Esophagus muscularis mucosa (tissue), 4 donors: ENCODE measurements at regions not wholly inside any gene's neighbourhood (a gene's known extent, or its start where the extent isn't known, plus 50 kb on each side); places are given as distances from the start of the nearest gene placed in this dataset.

Experiments
- DNase-seq: peaks from one replicate; pipeline ENCODE4 v3.0.0-alpha.2; 2017; ENCODE audit errors: extremely low spot score
- H3K27ac ChIP-seq, 4 donors: fragments of 200-600 bp; sonication (generic); replicated peaks in 1 of 4; 1 replicate in 3 of 4; 2 replicates in 1 of 4; pipeline ENCODE4 v1.5.1; 2016 to 2019; ENCODE audit warnings: mild to moderate bottlenecking in 1 of 4
- H3K27me3 ChIP-seq, 4 donors: fragments of 200-600 bp; sonication (generic); one replicate each; pipeline versions ENCODE4 v1.5.1 to v1.6.0; 2016 to 2019
- H3K36me3 ChIP-seq, 4 donors: fragments of 200-600 bp; sonication (generic); one replicate each; pipeline ENCODE4 v1.5.1; 2016 to 2019
- H3K4me1 ChIP-seq, 4 donors: fragments of 200-600 bp; sonication (generic); one replicate each; pipeline ENCODE4 v1.5.1; 2016 to 2019
- H3K4me3 ChIP-seq, 4 donors: fragments of 200-600 bp; sonication (generic); 1 replicate in 2 of 4; 2 replicates in 2 of 4; pipeline ENCODE4 v1.5.1; 2016 to 2019; ENCODE audit warnings: mild to moderate bottlenecking in 4 of 4, moderate library complexity in 1 of 4
- H3K9me3 ChIP-seq, 4 donors: fragments of 200-600 bp; sonication (generic); 1 replicate in 3 of 4; 2 replicates in 1 of 4; pipeline ENCODE4 v1.5.1; 2016 to 2019
- CTCF ChIP-seq, 3 experiments: fragments of 200-600 bp in 2 of 3; fragments of 450-650 bp in 1 of 3; sonication (generic) in 2 of 3; IDR thresholded peaks; one replicate each; pipeline ENCODE4 v1.5.1; 2017 to 2019; ENCODE audit warnings: antibody characterized with exemption in 3 of 3, mild to moderate bottlenecking in 2 of 3, moderate library complexity in 1 of 3
- EP300 ChIP-seq: sonication (generic); formaldehyde crosslinking; IDR thresholded peaks from one replicate; pipeline ENCODE4 v1.6.1; 2017; ENCODE audit warnings: antibody characterized with exemption
- POLR2A ChIP-seq: fragments of 450-650 bp; IDR thresholded peaks from one replicate; pipeline ENCODE4 v1.6.1; 2017; ENCODE audit warnings: antibody characterized with exemption, moderate library complexity, mild to moderate bottlenecking, low read depth
- POLR2AphosphoS5 ChIP-seq, 2 donors: sonication (generic); formaldehyde crosslinking; IDR thresholded peaks; one replicate each; pipeline ENCODE4 v1.6.1; 2017; ENCODE audit warnings: antibody characterized with exemption in 2 of 2
- WGBS: methylation state at CpG from one replicate; pipeline ENCODE4 v1.1.5; 2018; 5-methylcytosine and 5-hydroxymethylcytosine counted together
- intact Hi-C: fragments of 100-400 bp; cut with DNase I; formaldehyde crosslinking; loops from one replicate; pipeline ENCODE4 v1.15.1; 2023

- intact Hi-C loops = no loop called here
- WGBS = 93% methylated on average over 6 of the region's 6 CpGs
- peaks cover 0 to 9% (median 4%) of the 10 kb centered on the region in 4 donors for H3K4me1 ChIP-seq
- TF ChIP-seq CTCF (IDR thresholded peaks at IDR 0.05) = no peak
- TF ChIP-seq POLR2A = no peak
- no peak for TF ChIP-seq POLR2AphosphoS5 (IDR thresholded peaks at IDR 0.05)
- TF ChIP-seq EP300 = no peak
- no peaks in the 10 kb centered on the region for H3K9me3 ChIP-seq
- H3K27ac ChIP-seq = no peak overlapping the region
- H3K36me3 ChIP-seq = no peaks in the 10 kb centered on the region
- H3K4me3 ChIP-seq = no peak overlapping the region
- H3K27me3 ChIP-seq = no peaks in the 10 kb centered on the region
- DNase-seq = no peak
Measured at GRCh38 chr12:115208098-115208497, 524.1 kb upstream of the TBX3 start.

- TF ChIP-seq CTCF (IDR thresholded peaks at IDR 0.05) = no peak
- TF ChIP-seq POLR2AphosphoS5 (IDR thresholded peaks at IDR 0.05) = no peak
- TF ChIP-seq EP300 = no peak
- TF ChIP-seq POLR2A = no peak
- Histone ChIP-seq H3K27ac (no peak overlapping the region), H3K36me3 (no peaks in the 10 kb centered on the region), H3K4me3 (no peak overlapping the region), H3K9me3 (no peaks in the 10 kb centered on the region), H3K4me1 (peaks cover 0 to 6% (median 0%) of the 10 kb centered on the region in 4 donors), H3K27me3 (no peaks in the 10 kb centered on the region)
- 87% methylated on average over 6 of the region's 6 CpGs for WGBS
- no peak for DNase-seq
- intact Hi-C loops = no loop called here
Measured at GRCh38 chr12:115207216-115207915, 523.4 kb upstream of the TBX3 start.

DNA sequence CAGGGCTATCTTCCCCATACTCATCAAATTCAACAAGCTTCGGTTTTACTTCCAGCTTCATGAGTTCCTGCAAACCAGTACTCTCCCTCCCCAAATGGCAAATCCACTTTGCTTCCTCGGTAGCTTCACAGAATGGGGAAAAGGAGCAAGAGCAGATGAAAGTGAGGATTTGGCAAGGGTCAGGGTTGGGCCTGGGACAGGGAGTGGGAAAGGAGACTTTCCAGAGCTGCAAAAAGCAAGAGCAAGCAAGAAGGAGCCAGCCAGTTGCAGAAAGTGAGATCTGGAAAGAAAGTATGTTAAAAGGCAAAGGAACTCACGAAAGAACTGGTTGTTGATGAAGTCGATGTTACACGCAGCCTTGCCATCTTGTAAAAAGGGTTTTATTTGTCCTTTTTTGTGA is 522.8 kb upstream of the TBX3 start:
- Histone ChIP-seq H3K27me3 (no peaks in the 10 kb centered on the region), H3K36me3 (no peaks in the 10 kb centered on the region), H3K27ac (no peak overlapping the region), H3K4me3 (no peak overlapping the region), H3K9me3 (no peaks in the 10 kb centered on the region), H3K4me1 (peaks cover 0 to 6% (median 0%) of the 10 kb centered on the region in 4 donors)
- DNase-seq = no peak
- TF ChIP-seq EP300 (no peak), POLR2AphosphoS5 (IDR thresholded peaks at IDR 0.05) (no peak), POLR2A (no peak), CTCF (IDR thresholded peaks at IDR 0.05) (no peak)
- intact Hi-C loops = no loop called here
- 82% methylated on average over 5 of the region's 5 CpGs for WGBS

DNA sequence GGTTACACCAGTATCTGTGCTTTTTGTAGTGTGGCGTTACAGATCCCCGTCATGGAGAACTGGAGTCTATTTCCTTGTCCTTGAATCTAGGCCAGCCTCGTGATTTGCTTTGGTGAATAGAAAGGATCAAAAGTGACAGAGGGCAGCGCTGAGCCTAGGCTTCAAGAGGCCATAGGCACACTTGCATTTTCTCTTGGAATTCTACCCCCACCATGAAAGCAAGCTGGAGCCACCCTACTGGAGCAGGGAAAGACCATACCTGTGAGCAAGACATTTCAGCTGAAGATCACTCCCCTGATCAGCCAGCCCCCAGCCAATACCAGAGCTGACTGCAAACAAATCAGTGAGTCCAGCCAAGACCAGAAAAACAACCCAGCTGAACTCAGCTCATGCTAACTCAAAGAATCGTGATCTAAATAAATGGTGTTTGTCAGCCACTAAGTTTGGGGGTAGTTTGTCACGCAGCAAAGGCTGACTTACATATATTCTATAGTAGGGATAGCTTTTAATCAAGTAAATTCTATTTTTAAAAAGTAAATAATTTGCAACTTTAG is 521.9 kb upstream of the TBX3 start:
- DNase-seq = no peak
- Histone ChIP-seq H3K27me3 (no peaks in the 10 kb centered on the region), H3K27ac (no peak overlapping the region), H3K4me3 (no peak overlapping the region), H3K4me1 (peaks cover 0 to 2% (median 0%) of the 10 kb centered on the region in 4 donors), H3K9me3 (no peaks in the 10 kb centered on the region), H3K36me3 (no peaks in the 10 kb centered on the region)
- WGBS = 70% methylated on average over 6 of the region's 6 CpGs
- TF ChIP-seq CTCF (IDR thresholded peaks at IDR 0.05) = no peak
- no peak for TF ChIP-seq EP300
- no peak for TF ChIP-seq POLR2AphosphoS5 (IDR thresholded peaks at IDR 0.05)
- intact Hi-C loops = no loop called here
